Stimulated activated CD4-positive, alpha-beta T cell treated with anti-CD3 and anti-CD28 coated beads, Interleukin-4, amount 100 ng/mL, for 48 hours (primary cell): ENCODE measurements at regions not wholly inside any gene's neighbourhood (a gene's known extent, or its start where the extent isn't known, plus 50 kb on each side); places are given as distances from the start of the nearest gene placed in this dataset.

Source experiments
- DNase-seq, 2 donors: peaks; one replicate each; pipeline ENCODE4 v3.0.0-alpha.2; 2020; ENCODE audit warnings: low read depth in 2 of 2

GRCh38 chr15:38647683-38648082 is 83.1 kb upstream of the RASGRP1 start:
- DNase-seq = no peak

DNA sequence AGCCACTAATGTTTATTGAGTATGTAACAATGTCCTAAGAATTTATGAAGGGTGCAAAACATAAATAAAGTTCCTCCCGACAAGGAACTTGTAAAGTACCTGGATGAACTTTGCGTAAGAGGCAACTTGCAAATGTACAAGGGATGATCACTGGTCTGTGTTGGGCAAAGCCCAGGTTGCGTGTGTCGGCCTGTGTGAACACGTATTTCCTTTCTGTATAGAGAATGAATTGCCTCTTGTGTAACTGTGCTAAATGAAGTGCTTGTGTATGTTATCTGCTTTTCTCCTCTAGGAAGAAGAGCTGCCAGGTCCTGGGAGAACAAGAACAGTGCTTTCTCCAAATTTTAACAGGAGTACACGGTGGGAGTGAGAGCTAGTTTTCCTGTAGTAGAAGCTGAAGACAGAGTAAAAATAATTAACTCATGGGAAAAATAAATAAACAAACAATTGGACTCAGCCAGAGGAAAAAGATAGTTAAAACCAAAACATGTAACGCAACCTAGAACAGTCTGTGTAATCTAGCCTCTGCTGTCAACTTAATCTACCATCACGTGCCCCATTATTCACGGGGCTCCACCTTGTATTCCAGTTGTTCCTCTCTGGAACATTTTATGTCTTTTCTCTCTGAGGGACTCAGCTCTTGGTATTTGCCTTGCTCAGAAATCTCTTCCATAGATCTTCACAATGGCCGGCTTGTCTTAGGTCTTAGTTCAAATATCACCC is 83.7 kb upstream of the RASGRP1 start:
- no peak for DNase-seq

DNA sequence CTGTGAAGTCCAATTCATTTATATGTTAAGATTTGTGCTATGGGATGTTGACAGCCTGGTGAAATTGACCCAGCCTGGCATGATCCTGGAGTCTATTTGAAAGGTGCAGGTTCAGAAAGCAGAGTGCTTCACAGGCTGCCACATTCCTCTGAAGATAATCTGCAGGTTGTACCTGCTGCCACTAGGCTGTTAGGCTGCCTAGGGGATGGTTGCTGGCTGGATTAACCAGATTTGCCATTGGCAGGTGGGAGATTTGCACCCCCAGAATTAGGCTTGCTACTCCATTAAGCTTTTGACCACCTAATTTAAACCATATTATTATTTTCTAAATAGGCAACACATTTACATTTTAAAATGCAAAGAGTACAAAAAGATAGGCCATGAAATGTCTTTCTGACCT is 85.8 kb upstream of the RASGRP1 start:
- no peak for DNase-seq

GRCh38 chr15:38650936-38651327 is 86.3 kb upstream of the RASGRP1 start:
- DNase-seq = no peak

- DNase-seq = no peak
These were observed 86.9 kb upstream of the RASGRP1 start for GRCh38 chr15:38651328-38652038.

DNA sequence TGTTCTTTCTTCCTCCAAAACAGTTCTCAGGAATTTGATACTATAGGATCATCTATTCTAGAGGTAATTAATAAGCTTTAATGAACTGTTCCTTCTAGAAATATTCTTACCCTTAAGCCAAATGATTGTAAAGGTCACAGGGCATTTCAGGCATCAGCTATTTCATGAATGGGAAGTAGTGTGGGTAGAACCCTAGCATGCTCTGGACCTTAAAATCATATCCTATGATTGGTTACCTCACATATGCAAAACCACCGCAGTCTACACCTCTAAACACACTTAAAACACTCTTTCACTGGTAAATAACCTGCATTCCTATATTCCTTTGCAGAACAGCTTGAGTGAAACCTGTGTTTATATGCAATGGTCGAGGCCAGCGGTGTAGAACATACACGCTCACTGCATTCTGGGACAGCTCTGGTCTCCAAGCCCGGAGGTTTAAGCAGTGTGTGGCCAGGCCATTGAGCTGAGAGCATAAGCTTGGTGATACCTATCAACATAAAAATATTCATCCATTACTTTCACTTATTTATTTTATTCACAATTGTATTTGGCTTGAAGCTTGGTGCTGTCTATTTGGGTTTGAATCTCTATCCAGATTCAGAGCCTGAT is 87.7 kb upstream of the RASGRP1 start:
- no peak for DNase-seq

- DNase-seq = peak in 1 of 2 donors; percentile 37
These were observed 88.4 kb upstream of the RASGRP1 start for GRCh38 chr15:38652998-38653397.

DNA sequence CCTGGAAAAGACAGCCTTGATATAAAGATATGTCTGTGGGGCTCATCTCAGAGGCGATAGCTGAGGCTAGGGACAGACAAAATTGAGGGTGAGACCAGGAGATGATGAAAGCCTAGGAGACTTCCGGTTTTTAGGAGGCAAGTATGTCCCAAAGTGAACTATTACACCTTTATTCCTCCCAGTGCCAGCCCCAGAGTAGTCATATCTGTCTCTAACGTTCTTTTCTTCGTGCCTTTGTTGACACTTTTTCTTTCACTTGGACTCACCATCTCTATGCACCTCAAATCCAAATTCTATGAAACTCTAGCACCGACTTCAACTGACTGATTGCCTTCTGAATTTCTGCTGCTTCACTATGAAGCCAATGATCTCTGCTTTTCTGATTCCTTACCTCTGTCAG is 93.8 kb upstream of the RASGRP1 start:
- no peak for DNase-seq

- no peak for DNase-seq
These were observed 96.1 kb upstream of the RASGRP1 start for GRCh38 chr15:38660738-38661137.

- DNase-seq = no peak
These were observed 97.6 kb upstream of the RASGRP1 start for GRCh38 chr15:38662033-38662802.

- no peak for DNase-seq
These were observed 98.2 kb upstream of the RASGRP1 start for GRCh38 chr15:38662805-38663204.

DNA sequence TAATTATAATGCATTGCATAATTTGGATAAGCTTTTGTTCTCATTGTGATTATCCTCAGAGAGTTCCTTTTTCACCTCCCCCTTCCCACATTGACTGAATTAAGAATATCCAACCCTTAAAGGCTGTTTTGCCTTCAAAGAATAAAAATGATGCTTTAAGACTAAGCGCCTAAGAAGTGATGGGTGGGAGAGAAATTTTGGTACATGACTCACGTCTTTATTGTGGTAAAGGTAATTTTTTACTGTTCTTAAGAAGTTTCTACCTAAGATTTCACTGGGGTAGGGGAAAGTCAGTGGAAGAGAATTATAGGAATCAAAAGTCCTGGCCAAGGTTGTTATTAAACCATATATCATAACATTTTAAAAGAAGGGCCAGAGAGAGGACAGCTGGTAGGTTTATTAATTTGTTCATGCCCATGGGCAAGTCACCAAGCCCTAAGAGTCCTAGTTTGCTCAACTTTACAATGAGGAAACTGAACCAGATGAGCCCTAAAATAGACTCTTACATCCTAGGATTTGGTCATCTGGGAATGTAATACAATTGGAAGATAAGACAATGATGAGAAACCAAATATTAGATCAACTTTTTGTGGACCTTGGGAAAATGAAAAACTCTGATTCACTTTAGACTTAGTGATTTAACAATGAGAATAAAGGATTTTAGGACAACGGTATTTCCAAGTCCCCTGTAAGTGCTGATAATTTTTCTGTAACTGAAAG is 101.1 kb upstream of the RASGRP1 start:
- no peak for DNase-seq

DNA sequence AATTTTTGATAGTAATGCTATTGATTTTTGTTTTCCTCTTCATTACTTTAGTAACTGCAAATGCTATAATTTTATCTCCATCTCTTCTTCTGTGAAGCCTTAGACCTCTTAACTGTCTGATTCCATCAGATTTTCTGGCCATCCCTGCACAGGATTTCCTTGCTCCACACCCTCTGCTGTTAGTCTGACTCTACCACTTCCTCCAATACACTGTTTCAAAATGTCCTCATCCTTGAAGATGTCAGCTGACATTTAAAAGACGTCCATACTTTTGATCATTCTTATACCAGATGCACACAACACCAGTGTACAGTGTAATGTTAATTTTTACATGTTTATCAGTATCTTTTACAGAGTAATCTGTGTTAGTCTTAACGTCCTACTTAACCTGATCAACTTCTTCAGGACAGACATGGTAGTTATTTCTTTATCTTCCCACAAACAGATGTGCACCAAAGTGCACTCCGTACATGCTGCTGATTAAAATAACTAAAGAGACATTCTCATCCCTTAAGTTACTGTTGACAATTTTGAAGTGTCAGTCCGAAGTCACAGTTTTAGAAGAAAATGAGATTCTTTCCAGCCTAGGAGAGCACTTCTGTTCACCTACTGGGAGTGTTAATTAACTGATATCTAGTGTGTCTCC is 102.4 kb upstream of the RASGRP1 start:
- no peak for DNase-seq

GRCh38 chr15:38667890-38668850 is 103.6 kb upstream of the RASGRP1 start:
- DNase-seq = no peak

- no peak for DNase-seq
These were observed 104.3 kb upstream of the RASGRP1 start for GRCh38 chr15:38668898-38669391.

- peak in 1 of 2 donors; percentile 52 for DNase-seq
These were observed 105.8 kb upstream of the RASGRP1 start for GRCh38 chr15:38670128-38671005.

GRCh38 chr15:38671006-38671387 is 106.4 kb upstream of the RASGRP1 start:
- DNase-seq = no peak

- peak in 1 of 2 donors; percentile 39 for DNase-seq
These were observed 107.2 kb upstream of the RASGRP1 start for GRCh38 chr15:38671675-38672254.
